Ishikawa (cell line): ENCODE measurements at regions not wholly inside any gene's neighbourhood (a gene's known extent, or its start where the extent isn't known, plus 50 kb on each side); places are given as distances from the start of the nearest gene placed in this dataset.

Experiments
- CEBPB ChIP-seq: IDR thresholded peaks from 2 replicates; pipeline ENCODE4 v1.6.1; 2012
- CREB1 ChIP-seq: IDR thresholded peaks from 2 replicates; pipeline ENCODE4 v1.6.1; 2012; ENCODE audit warnings: low read depth
- EGR1 ChIP-seq: IDR thresholded peaks from 2 replicates; pipeline ENCODE4 v1.6.1; 2012
- EP300 ChIP-seq: IDR thresholded peaks from 2 replicates; pipeline ENCODE4 v1.6.1; 2012; ENCODE audit warnings: borderline replicate concordance
- FOXM1 ChIP-seq: IDR thresholded peaks from 2 replicates; pipeline ENCODE4 v1.6.1; 2012; ENCODE audit warnings: low read depth, borderline replicate concordance
- MAX ChIP-seq: IDR thresholded peaks from 2 replicates; pipeline ENCODE4 v1.6.1; 2012
- NFIC ChIP-seq: IDR thresholded peaks from 2 replicates; pipeline ENCODE4 v1.6.1; 2012
- RAD21 ChIP-seq: IDR thresholded peaks from 2 replicates; pipeline ENCODE4 v1.6.1; 2012; ENCODE audit warnings: low read depth
- REST ChIP-seq: IDR thresholded peaks from 2 replicates; pipeline ENCODE4 v1.6.1; 2012; ENCODE audit warnings: low read depth, mild to moderate bottlenecking
- TAF1 ChIP-seq: IDR thresholded peaks from 2 replicates; pipeline ENCODE4 v1.6.1; 2012; ENCODE audit warnings: low read depth, mild to moderate bottlenecking
- TCF12 ChIP-seq: IDR thresholded peaks from 2 replicates; pipeline ENCODE4 v1.6.1; 2012; ENCODE audit warnings: low read depth
- TEAD4 ChIP-seq: IDR thresholded peaks from 2 replicates; pipeline ENCODE4 v1.6.1; 2012
- USF1 ChIP-seq: IDR thresholded peaks from 2 replicates; pipeline ENCODE4 v1.6.1; 2012
- YY1 ChIP-seq: IDR thresholded peaks from 2 replicates; pipeline ENCODE4 v1.6.1; 2012; ENCODE audit warnings: low read depth
- ZBTB7A ChIP-seq: IDR thresholded peaks from 2 replicates; pipeline ENCODE4 v1.6.1; 2012; ENCODE audit warnings: low read depth

- no peak for TF ChIP-seq RAD21
- no peak for TF ChIP-seq ZBTB7A
- no peak for TF ChIP-seq FOXM1
- no peak for TF ChIP-seq USF1
- TF ChIP-seq TEAD4 = no peak
- TF ChIP-seq EGR1 = no peak
- TF ChIP-seq REST = no peak
- no peak for TF ChIP-seq YY1
- no peak for TF ChIP-seq CREB1
- no peak for TF ChIP-seq TAF1
- TF ChIP-seq EP300 = no peak
- TF ChIP-seq NFIC = no peak
Measured at GRCh38 chr16:85331688-85332087, 219.4 kb upstream of the CIBAR2 start.

- no peak for TF ChIP-seq MAX
Measured at GRCh38 chr16:85332175-85332574, 219.9 kb upstream of the CIBAR2 start.

- TF ChIP-seq TCF12 = no peak
Measured at GRCh38 chr16:85333337-85333736, 221.1 kb upstream of the CIBAR2 start.

GRCh38 chr16:85333744-85334640, 221.7 kb upstream of the CIBAR2 start:
- TF ChIP-seq CREB1 = no peak
- no peak for TF ChIP-seq TCF12
- no peak for TF ChIP-seq USF1
- no peak for TF ChIP-seq REST
- TF ChIP-seq MAX = no peak
- TF ChIP-seq FOXM1 = no peak
- TF ChIP-seq YY1 = no peak
- no peak for TF ChIP-seq EGR1
- no peak for TF ChIP-seq NFIC
- no peak for TF ChIP-seq ZBTB7A
- no peak for TF ChIP-seq RAD21
- no peak for TF ChIP-seq TEAD4
- no peak for TF ChIP-seq CEBPB
- TF ChIP-seq TAF1 = no peak
- no peak for TF ChIP-seq EP300

GRCh38 chr16:85334718-85335583, 222.7 kb upstream of the CIBAR2 start:
- TF ChIP-seq NFIC (peak; percentile 50), MAX (no peak; the same call in 1 of the 2 replicates), ZBTB7A (peak; percentile 83), TEAD4 (peak; percentile 16; the same call in 1 of the 2 replicates), FOXM1 (no peak), TCF12 (0 out of 2 replicates have a peak, but pooled peaks have one; percentile 58), USF1 (no peak), EP300 (peak; percentile 66; the same call in 1 of the 2 replicates), REST (no peak), CEBPB (no peak), YY1 (no peak), RAD21 (no peak), CREB1 (no peak), EGR1 (peak; percentile 71), TAF1 (no peak)
